NCI-H446 treated with DMSO at 0.1 percent for 48 hours (cell line): ENCODE measurements at regions not wholly inside any gene's neighbourhood (a gene's known extent, or its start where the extent isn't known, plus 50 kb on each side); places are given as distances from the start of the nearest gene placed in this dataset.

Source experiments
- DNase-seq: peaks from one replicate; lab custom pipeline; 2025; lab: John Stamatoyannopoulos, UW

DNA sequence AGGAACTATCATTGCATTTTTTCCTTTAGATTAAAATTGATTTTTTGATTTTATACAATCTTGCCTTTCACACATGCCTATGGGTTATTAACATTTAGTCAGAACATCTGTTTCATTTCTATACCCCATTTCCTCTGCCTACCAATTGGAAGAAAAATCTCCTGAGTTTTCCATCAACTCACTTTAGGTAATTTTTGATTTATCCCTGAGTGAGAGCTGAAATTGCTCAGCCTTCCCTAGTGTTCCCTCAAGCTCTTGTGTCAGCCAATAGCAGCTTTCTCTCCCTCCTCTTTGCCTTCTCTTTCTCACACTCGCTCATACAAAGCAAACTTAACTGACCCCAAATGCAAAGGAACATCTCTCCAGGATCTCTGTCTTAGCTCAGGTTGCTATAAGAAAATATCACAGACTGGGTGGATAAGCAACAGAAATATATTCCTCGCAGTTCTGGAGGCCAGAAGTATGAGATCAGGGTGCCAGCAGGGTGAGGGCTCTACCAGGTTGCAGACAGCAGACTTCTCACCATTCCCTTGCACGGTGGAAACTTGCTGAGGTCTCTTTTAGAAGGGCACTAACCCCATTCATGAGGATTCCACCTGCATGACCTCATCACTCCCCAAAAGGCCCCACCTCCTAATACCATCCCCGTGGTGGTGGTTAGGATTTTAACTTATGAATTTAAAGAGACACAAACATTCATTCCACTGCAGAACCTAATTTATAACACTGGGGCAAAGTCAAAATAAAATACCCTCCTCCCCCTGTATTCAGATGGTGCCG is 224.2 kb upstream of the SFSWAP start:
- no peak for DNase-seq

DNA sequence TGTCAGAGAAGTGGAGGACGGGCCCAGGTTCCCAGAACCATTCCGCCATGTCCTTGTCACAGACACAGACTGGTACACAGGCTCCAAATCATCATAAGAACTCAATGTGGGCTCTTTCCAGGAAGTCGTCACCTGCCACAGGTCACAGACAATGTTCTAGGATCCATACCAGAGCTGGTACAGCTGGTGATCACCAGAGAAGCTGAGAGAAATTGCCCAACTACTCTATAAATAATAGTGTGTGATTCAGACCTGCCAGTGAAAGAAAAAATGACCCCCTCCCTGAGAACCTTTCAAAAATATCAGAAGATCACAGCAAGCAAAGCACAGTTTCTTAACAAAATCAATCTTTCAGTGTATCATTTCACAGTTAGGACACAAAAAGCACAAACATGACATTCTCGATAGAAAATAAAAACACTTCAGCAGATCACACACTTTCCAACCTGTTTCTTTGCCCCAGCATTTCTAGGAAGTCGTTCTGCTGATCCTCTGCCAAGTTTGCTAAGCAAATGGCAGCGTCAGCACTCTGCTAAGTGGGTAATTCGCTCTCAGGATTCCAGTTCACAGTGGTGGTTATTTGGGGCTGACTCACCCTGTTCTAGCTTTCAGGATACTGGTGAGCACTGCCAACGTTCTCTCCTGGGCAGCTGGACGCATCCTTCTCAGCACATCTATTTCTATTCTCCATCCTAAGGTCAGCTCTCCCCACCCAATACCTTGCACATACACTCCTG is 223.3 kb upstream of the SFSWAP start:
- DNase-seq = no peak

DNA sequence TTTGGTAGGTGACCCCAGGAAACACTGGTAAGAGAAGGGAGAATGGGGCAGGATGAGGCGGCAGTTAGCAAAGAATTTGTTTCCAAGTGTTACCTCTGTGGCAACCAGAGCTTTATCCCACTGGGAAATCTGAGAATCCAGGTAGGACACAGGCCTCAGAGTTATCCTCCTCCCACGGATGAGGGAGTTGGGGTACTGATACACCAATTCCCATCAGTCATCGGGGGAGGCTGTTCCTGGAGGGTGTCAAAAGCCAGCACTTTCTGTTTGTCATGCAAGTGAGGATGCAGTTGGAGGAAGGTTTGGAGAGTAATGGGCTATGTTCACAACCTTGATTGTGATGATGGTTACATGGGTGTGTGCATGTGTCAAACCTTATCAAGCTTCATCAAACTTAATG is 221.2 kb upstream of the SFSWAP start:
- DNase-seq = no peak

DNA sequence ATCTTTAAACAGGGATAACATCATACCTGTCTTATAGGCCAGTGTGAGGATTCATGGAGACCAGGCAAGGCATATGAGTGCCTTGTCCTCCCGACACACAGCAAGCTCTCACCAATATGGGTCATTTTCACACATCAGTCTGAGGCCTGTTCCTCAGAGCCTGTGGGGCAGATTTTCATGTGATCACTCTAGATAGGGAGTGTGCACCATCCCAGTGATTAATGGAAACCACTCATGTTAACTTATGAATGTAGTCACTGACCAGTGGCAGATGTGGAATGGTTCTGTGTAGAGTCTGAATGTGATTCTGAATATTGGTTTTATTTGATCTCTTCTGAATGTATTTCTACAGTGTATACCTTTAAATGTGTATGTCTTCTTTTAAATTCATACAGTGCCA is 219.7 kb upstream of the SFSWAP start:
- DNase-seq = no peak

DNA sequence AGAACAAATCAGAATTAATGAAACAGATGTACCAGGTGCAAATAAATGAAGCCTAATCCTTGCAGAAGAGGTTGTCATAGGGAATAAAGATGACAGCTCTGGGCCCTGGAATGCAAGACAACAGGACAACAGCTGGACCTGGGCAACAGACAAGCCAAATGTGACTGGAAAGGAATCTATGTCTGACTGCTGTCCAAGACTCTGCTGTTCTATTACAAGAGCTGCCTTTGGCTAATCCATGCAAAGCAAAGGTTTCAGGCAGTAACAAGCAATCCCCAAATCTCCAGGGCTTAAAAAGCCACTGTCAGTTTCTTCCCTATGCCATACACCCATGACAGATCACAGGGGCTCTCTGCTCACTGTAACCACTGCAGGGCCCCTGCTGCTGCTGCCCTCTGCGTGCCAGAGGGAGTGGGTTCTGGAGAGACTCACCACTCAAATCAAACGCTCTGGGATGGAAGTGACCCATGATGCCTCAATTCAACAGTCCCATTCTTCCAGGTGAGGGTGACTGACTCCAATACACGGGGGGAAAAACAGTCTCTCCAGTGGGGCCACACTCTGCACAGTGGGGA is 218.9 kb upstream of the SFSWAP start:
- no peak for DNase-seq

DNA sequence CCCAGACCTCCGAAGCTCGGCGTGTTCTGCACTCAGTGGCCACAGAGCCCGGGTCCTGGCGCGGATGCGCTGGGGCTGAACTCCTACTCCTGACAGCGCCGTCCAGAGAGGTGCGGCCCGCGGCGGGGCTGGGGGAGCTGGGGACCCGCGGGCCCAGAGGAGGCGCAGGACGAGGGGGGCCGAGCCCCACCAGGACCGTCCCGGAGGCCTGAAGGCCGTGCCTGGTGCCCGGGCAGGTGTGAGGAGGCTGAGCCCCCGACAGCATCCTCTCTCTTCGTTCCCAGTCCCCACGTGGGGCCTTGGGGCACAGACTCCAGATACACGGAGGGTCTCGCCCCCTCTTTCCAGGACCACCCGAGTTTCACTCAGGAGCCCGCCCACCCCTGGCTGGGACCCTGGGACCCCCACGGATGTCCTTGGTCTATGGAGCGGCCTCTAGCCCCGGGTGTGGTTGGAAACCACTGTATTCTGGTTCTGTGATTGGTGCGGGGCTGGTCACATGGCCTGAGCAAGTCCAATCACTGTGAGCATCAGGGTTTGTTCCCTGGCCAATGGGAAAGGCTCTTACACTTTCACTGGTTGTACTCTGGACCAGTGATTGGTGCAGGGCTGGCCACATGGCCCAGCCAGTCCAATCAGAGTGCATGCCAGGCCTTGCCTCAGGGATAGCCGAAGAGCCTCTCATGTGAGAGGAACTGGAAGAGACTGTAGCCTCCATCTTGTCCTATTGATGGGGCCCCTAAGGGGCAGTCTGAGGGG is 217.6 kb upstream of the SFSWAP start:
- no peak for DNase-seq

DNA sequence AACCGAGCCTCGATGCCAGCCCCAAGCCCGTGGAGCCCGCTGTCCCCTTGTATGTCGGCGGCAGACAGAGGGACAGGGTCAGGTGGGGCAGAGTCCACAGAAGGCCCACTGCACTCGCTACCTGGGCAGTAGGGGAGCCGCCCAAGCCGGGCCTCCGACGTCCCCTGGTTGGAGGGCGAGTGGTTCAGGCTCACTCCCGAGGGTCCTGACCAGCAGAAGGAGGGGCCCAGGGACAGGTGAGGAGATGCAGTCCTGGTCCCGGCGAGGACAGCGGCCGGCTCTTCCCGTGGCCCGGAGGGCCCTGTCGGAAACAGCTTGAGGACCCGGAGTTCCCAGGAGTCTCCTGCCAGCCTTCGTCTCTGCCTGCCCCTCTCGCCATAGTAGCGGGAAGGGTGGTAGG is 216.7 kb upstream of the SFSWAP start:
- no peak for DNase-seq

DNA sequence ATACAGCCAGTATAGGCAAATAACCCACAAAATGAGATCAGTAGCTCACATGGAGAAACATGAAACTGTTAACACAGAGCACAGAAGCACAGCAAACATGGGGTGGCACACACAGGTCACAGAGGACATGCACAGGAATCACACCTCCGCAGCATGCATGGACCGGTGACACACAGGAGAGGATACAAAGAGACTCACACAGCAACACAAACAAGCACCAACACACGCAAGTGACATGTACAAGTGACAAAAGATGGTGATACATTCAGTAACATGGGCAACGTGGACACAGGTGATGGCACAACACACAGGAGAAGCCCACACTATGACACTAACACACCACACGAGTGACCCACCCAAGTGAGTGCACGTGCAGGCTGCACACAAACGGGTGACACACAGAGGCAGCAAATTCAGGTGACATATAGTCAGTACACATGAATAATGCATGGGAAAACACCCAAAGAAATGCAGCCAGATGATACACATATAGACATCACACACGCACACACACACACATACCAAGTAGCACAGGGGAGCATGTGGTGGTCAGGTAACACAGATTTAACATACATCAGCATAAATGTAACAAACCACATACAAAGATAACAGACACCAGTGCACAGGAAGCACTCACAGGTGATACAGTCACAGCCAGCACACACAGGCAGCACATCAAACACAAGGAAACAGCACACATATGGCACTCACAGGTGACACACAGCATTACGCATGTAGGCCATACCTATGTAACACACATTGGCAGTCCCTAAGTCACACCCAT is 216.0 kb upstream of the SFSWAP start:
- DNase-seq = no peak

DNA sequence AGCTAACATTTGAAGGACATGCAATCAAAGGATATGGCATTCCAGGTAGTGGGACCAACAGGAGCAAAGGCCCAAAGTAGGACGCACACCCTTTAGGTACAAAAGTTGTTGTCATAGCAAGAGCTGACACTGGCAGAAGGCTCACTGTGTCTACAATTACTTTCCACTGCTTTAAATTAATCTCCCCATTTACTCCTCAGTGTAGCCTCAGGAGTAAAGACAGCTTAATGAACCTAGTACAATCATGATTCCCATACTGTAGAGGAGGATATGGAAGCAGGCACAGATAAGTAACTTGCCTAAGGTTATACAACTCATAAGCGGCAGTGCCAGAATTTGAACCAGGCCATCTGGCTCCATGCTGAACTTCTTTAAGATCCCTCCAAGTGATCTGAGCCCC is 212.9 kb upstream of the SFSWAP start:
- no peak for DNase-seq

DNA sequence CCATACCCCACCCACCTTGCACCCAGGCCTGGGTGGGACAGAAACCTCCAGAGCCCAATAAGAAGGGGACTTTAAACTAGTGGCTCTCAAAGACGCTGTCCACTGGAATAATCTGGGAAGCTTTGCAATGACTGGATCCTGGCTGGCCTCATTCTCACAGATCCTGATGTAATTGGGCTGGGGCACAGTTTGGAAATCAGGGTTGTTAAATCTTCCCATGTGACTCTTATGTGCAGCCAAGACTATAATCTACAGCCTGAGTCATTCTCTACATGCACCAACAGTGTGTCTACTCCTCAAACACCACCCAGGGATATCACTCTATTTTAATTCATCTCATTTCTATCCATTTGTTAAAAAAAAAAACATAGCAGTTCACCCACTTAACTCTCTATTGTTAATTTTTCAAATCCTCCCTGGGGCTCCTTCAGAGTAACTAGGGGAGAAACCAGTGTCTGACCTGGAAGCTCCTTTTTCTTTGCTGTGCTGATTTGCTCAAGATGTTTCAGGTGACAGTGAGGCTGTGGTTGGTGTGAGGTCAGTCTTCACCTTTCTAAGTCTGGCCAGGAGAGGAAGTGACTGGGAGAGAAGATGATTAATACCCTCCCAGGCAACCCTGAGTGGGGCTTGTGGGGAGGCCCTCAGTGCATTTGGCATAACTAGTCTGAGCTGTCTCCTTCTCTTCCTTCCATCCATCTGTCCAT is 211.6 kb upstream of the SFSWAP start:
- no peak for DNase-seq

DNA sequence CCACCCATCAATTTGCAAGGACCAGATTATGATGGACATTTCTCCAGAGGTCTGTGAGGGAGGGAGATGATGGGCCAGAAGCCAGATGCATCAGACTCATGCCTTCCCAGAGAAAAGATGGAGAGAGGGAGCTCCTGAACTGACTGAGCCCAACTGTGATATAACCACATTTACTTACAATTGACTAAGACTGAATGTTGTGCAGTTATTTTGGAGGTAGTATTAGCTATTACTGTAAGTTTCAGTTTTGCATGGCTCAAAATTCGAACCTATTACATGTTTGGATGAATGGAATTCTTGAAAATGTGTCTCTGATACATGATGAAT is 211.1 kb upstream of the SFSWAP start:
- no peak for DNase-seq

DNA sequence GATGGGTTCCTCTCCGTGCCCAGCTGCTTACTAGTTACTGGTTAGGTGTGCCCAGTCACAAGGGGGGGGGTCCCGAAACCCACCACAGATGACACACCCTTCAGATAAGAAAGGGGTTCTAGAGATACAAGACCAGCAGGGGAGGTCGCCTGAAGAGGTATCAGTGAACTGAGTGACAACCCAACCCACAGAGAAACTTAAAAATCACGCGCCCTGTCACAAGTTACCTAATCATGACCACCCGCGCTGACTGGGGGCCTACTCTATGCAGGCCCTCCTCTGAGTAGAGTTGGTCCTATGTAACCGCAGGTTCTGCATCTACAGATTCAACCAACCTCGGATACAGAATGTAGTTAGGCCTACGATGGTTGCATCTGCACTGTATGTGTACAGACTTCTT is 210.3 kb upstream of the SFSWAP start:
- DNase-seq = no peak

DNA sequence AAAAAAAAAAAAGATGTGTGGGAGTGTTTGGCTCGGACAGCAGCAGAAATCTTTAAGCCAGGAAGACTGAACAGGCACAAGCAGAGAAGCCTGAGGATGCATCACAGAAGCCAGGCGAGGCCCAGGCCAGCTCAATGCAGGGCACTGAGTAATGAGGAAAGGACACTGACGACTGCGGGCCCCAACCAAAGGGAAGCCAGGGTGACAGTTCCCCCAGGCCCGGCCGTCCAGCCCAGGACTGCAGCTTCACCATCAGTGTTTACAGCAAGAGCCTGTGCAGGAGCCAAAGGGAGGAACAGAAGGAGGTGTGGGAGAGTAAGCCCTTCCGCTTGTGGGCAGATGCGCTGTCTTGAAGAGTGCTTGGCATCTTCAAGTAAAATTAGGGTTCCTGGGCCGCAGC is 205.3 kb upstream of the SFSWAP start:
- DNase-seq = no peak

DNA sequence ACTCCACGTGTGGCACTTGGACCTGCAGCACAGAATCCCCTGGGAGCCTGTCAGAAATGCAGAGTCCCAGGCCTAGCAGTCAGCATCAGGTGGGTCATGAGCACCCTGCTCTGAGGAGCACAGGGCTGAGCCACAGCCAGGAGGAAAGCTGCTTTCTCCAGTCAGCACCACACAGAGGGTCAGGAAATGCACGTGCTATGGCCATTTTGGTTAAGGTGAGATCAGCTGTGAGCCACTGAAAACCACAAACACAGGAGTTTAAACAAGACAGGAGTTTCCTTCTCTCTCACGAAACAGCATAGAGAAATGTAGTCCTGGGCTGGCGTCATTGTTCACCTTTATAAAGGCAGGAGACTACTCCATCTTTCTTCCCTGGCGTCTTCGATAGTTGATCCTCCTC is 204.5 kb upstream of the SFSWAP start:
- DNase-seq = no peak

DNA sequence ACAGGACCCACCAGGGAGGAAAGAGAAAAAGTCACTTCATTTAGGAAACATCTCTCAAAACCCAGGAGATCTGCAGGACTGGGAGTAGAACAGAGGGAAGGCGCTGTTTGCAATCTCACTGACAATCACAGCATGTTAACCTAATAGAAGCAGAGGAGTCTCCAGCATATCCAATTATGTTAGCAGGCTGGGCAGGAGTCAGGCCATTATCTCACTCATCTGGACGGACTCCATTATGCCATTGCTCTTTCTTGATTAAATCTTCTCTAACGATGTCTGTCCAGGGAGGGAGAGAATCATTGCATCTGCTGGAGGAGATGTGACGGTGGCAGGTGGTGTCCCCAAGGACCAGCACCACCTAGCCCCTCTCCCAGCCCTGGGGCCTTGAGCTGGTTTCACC is 203.8 kb upstream of the SFSWAP start:
- DNase-seq = no peak

DNA sequence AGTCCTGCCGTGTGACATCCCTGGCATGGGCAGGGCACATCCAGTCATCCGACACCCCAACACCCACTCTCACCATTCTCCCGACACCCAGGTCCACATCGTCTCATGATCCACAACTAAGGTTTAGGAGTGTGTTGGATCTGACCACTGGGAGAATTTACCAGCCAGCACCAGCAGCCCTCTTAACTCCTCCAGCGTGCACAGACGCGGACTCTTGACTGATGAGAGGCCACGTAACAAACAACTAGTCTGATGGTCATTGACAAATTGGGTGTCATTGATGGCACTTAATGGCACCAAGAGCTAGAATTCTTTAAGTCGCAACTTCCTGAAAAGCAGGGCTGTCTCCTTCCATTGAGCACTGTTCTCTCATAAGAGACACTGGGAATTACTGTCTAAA is 203.0 kb upstream of the SFSWAP start:
- no peak for DNase-seq

DNA sequence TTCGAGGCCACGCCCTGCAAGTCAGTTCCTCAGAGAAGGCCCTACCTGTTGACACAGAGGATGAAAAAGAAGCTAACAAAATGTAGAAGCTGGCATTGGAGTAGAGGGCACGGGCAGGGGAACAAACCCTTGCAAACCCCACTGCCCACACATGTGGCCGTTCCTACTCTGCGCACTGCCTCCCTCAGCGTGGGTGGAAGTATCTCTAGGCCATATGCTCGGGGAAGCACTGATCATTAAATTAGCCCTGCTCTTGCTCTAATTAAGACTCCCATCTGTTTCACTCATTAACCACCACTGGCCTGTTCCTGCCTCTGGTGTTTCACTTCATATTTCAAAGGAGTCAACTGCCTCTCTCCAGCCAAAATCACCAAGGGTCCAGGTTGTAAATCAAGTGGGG is 201.2 kb upstream of the SFSWAP start:
- DNase-seq = no peak

DNA sequence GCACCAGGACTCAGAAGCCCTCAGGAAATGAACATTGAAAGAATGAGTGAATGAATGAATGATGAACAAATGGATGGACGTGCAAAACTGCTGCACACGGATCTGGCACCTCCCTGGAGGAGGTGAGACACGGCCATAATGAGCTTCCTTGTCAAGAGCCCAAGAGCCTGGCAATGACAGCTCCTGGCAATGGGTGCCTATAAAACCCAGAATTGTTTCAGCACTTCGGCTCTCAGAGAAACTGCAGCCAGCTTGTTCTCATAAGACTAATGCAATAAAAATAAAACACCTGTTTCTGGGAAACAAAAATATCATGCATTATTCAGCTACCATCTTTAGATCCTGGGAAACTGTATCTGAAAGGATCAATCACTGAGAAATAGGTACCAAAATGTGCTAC is 200.5 kb upstream of the SFSWAP start:
- no peak for DNase-seq

DNA sequence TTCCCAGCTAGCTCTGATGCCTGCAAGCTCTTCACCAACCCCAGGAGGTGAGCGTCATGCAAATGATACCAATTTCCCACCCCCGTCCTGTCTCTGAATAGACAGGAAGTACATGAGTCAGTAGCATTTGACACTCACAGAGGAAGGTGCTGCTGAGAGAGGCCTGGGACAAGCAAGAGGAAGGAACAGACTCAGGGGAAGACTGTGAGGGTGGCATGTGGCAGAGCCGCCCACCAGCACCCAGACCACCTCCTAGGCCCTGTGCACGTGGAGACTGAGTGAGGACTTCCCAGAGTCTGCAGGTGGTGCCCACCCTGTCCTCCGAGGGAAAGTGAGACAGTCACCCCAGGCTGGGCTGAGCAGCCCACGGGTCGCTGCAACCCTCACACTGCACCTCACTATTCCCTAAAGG is 199.5 kb upstream of the SFSWAP start:
- no peak for DNase-seq

DNA sequence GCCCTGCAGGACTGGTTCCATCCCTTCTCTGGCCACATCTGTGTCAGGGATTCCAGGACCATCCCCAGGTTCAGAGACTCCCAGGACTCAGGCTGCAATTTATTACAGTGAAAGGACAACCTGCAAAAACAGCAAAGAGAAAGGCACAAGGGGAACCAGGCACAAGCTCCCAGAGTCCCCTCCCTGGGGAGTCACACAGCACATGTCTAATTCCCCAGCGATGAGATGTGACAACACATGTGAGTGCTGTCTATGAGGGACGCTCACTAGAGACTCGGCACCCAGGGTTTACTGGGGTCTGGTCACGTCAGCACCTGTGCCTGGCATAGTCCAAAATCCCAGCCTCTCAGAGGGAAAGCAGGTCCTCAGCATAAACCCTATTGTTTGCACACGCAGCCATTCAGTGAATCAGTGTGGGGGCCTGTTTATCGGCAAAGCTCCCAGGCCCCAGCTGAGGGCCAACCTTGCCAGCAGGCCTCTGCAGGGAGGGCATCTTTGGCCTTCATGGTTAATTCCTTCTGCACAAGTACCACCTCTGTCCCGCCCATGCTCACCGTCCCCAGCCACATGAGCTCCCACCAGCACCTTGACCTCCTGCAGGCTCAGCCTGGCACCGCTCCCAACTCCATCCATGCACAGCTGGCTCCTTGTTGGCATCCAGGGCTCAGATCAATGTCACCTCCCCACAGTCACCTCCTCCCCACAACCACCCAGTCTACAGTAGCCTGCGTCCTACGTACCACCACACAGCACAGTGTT is 198.9 kb upstream of the SFSWAP start:
- DNase-seq = no peak

DNA sequence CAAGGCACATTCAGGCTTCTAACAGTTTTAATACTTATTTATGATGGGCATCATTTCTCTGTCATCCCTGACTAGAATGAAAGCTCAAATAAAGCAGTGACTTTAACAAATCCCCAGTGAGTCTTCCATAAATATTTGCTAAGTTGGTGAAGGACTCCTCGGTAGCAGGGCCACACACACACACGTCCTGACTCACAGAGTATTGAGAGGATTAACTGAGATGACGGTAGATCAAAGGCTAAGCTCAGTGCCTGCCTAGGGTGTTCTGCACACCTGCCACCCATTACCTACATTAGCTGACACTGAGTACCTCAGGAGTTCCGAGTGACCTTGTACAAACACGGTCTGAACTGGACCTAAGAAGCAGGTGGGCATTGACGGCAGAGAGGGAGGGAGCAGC is 197.3 kb upstream of the SFSWAP start:
- no peak for DNase-seq
